ENCODE measurements at regions not wholly inside any gene's neighbourhood (a gene's known extent, or its start where the extent isn't known, plus 50 kb on each side); places are given as distances from the start of the nearest gene placed in this dataset.

DNA sequence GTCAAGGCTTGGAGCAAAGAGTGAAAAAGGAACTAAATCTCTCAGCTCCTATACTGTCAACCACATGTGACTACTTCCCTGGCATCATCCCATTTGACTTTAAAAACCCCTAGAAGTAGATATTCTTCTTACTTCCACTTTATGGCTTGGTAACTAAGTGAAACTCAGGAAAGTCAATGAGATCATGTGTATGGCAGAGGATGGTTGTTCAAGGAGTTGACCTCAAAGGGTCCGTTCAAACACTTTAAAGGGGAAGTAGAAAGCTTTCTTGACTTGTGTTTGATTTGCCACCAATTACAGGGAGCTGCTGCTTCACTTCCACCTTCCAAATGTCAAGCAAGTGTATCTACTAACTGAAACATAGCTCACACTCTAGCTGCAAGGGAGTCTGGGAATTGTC lies 187.2 kb downstream of the RAB28 start:
- no CpG with 5 or more reads among the region's 1 CpG for WGBS (ENCODE audit: insufficient coverage)
- no peaks in the 10 kb centered on the region for H3K79me2 ChIP-seq (ENCODE audit: control insufficient read depth, insufficient read depth, low read length)
- H3K9me3 ChIP-seq (ENCODE audit: control extremely low read depth in 1 of 3, control insufficient read depth in 2 of 3, insufficient read depth in 1 of 3, low read length in 2 of 3): peaks cover 5 to 17% (median 8%) of the 10 kb centered on the region in 3 donors
- intact Hi-C loops (cut with micrococcal nuclease): no loop called here
- no peak overlapping the region for H3K4me3 ChIP-seq (ENCODE audit: control extremely low read depth in 1 of 5, extremely low read depth in 1 of 5, insufficient read depth in 1 of 5, low read depth in 2 of 5, low read length in 4 of 5)
- no peaks in the 10 kb centered on the region for H3K4me1 ChIP-seq (ENCODE audit: control insufficient read depth in 2 of 2, insufficient read depth in 2 of 2, low read length in 2 of 2)
- H4K20me1 ChIP-seq (ENCODE audit: control insufficient read depth, insufficient read depth, low read length, poor library complexity, severe bottlenecking): no peaks in the 10 kb centered on the region
- no peak overlapping the region for H3K4me2 ChIP-seq (replicated peaks; ENCODE audit: low read depth, low read length, poor library complexity, severe bottlenecking)
- ChIA-PET CTCF (no interaction called here), POLR2A (no interaction called here)
- H3K27me3 Mint-ChIP-seq: no peaks in the 10 kb centered on the region
- no peak for DNase-seq
- H3K4me1 Mint-ChIP-seq: no peaks in the 10 kb centered on the region
- H2AFZ ChIP-seq (ENCODE audit: insufficient read depth, low read depth, low read length, poor library complexity, severe bottlenecking): no peak overlapping the region
- H3K27me3 ChIP-seq (replicated peaks in 1 of 4; ENCODE audit: control extremely low read depth in 1 of 4, control insufficient read depth in 3 of 4, insufficient read depth in 4 of 4, low read length in 3 of 4): no peaks in the 10 kb centered on the region
- H3K27ac ChIP-seq (ENCODE audit: low read length in 2 of 2): no peak overlapping the region
- H3K36me3 ChIP-seq (replicated peaks in 1 of 2; ENCODE audit: control extremely low read depth in 1 of 2, control insufficient read depth in 1 of 2, extremely low read depth in 1 of 2, insufficient read depth in 2 of 2, low read length in 1 of 2): no peaks in the 10 kb centered on the region
- no peak overlapping the region for H3K27ac Mint-ChIP-seq
- H3K9ac ChIP-seq (ENCODE audit: low read length): no peak overlapping the region
- no peak for ATAC-seq (ENCODE audit: low read depth)
- no peak overlapping the region for H3K4me3 Mint-ChIP-seq
- TF ChIP-seq, protein P1, sequence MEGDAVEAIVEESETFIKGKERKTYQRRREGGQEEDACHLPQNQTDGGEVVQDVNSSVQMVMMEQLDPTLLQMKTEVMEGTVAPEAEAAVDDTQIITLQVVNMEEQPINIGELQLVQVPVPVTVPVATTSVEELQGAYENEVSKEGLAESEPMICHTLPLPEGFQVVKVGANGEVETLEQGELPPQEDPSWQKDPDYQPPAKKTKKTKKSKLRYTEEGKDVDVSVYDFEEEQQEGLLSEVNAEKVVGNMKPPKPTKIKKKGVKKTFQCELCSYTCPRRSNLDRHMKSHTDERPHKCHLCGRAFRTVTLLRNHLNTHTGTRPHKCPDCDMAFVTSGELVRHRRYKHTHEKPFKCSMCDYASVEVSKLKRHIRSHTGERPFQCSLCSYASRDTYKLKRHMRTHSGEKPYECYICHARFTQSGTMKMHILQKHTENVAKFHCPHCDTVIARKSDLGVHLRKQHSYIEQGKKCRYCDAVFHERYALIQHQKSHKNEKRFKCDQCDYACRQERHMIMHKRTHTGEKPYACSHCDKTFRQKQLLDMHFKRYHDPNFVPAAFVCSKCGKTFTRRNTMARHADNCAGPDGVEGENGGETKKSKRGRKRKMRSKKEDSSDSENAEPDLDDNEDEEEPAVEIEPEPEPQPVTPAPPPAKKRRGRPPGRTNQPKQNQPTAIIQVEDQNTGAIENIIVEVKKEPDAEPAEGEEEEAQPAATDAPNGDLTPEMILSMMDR (IDR thresholded peaks at IDR 0.05): no peak
- TF ChIP-seq EZH2 (IDR thresholded peaks at IDR 0.05; ENCODE audit: borderline replicate concordance, insufficient read depth, low read depth, low read length, poor library complexity, severe bottlenecking): no peak
- peaks cover 18% of the 10 kb centered on the region for H3K9me3 Mint-ChIP-seq (ENCODE audit: insufficient read depth)

DNA sequence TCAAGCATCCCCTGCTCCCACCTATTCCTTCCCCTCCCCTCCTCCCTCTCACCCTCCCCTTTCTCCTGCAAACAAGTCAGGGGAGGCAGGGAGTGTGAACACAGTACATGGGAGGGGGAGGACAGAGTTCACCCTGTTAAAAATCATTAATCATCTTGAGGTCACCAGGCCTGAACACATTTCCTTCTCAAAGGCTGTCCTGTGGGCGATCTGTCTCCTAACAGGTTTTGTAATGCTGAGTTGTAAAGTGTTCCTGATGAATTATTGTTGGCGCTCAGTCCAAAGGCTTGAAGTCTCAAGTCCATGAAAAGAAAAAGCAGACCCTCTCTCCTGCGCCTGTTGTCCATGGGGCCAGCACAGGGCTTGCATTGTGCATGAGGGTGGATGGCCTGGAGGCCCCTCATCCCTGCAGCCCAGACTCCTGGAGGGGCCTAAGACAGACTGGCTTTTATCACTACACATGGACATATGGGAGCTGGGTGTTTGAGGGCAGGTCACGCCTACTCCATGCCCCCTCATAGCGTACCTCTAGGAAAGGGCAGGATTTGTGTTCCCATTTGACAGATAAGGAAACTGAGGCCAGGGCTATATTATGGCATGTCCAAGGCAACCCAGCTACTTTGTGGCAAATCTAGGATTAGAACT lies 189.1 kb downstream of the RAB28 start:
- Histone ChIP-seq H3K9ac (ENCODE audit: low read length) (no peak overlapping the region), H3K4me1 (ENCODE audit: control insufficient read depth in 2 of 2, insufficient read depth in 2 of 2, low read length in 2 of 2) (no peaks in the 10 kb centered on the region), H3K27me3 (replicated peaks in 1 of 4; ENCODE audit: control extremely low read depth in 1 of 4, control insufficient read depth in 3 of 4, insufficient read depth in 4 of 4, low read length in 3 of 4) (no peaks in the 10 kb centered on the region), H4K20me1 (ENCODE audit: control insufficient read depth, insufficient read depth, low read length, poor library complexity, severe bottlenecking) (no peaks in the 10 kb centered on the region), H3K9me3 (ENCODE audit: control extremely low read depth in 1 of 3, control insufficient read depth in 2 of 3, insufficient read depth in 1 of 3, low read length in 2 of 3) (peaks cover 5 to 21% (median 8%) of the 10 kb centered on the region in 3 donors), H3K27ac (ENCODE audit: low read length in 2 of 2) (no peak overlapping the region), H3K79me2 (ENCODE audit: control insufficient read depth, insufficient read depth, low read length) (no peaks in the 10 kb centered on the region), H3K36me3 (replicated peaks in 1 of 2; ENCODE audit: control extremely low read depth in 1 of 2, control insufficient read depth in 1 of 2, extremely low read depth in 1 of 2, insufficient read depth in 2 of 2, low read length in 1 of 2) (no peaks in the 10 kb centered on the region), H3K4me3 (ENCODE audit: control extremely low read depth in 1 of 5, extremely low read depth in 1 of 5, insufficient read depth in 1 of 5, low read depth in 2 of 5, low read length in 4 of 5) (no peak overlapping the region), H2AFZ (ENCODE audit: insufficient read depth, low read depth, low read length, poor library complexity, severe bottlenecking) (no peak overlapping the region), H3K4me2 (replicated peaks; ENCODE audit: low read depth, low read length, poor library complexity, severe bottlenecking) (no peak overlapping the region)
- POLR2A ChIA-PET: no interaction called here
- ATAC-seq (ENCODE audit: low read depth): no peak
- Mint-ChIP-seq H3K9me3 (ENCODE audit: insufficient read depth) (peaks cover 12% of the 10 kb centered on the region), H3K4me3 (no peak overlapping the region), H3K4me1 (no peaks in the 10 kb centered on the region), H3K27me3 (no peaks in the 10 kb centered on the region), H3K27ac (no peak overlapping the region)
- CTCF ChIA-PET: no interaction called here
- intact Hi-C loops (cut with micrococcal nuclease): no loop called here
- DNase-seq: no peak
- TF ChIP-seq, protein P1 (IDR thresholded peaks at IDR 0.05): no peak
- no peak for TF ChIP-seq EZH2 (IDR thresholded peaks at IDR 0.05; ENCODE audit: borderline replicate concordance, insufficient read depth, low read depth, low read length, poor library complexity, severe bottlenecking)
- WGBS (ENCODE audit: insufficient coverage): 20% methylated on average over 1 of the region's 5 CpGs

Data from B cell (primary cell).